HEK293 (cell line): ENCODE measurements at regions not wholly inside any gene's neighbourhood (a gene's known extent, or its start where the extent isn't known, plus 50 kb on each side); places are given as distances from the start of the nearest gene placed in this dataset.

Experiments
- CTCF ChIA-PET: fragments of 350-600 bp; formaldehyde crosslinking; extraction: SDS; loops from one replicate; lab custom pipeline; 2021; ENCODE audit warnings: antibody characterized with exemption; lab: Yijun Ruan, JAX
- POLR2A ChIA-PET: fragments of 300-600 bp; formaldehyde crosslinking; extraction: SDS; loops from one replicate; lab custom pipeline; 2020; ENCODE audit warnings: antibody characterized with exemption, inconsistent platforms; lab: Yijun Ruan, JAX
- H3K27ac ChIP-seq: fragments of 200-500 bp; sonication (Bioruptor generic); 2 replicates; pipeline ENCODE4 v1.5.1; 2014; ENCODE audit warnings: low read depth, low read length, control low read depth, inconsistent platforms; ENCODE audit errors: extremely low read depth
- H3K36me3 ChIP-seq, 2 experiments: fragments of 200-500 bp in 1 of 2; sonication (Bioruptor generic) in 1 of 2; 1 replicate in 1 of 2; 2 replicates in 1 of 2; pipeline ENCODE4 v1.5.1; 2014 to 2017; ENCODE audit warnings: inconsistent platforms in 2 of 2, low read length in 2 of 2; ENCODE audit not compliant: control insufficient read depth in 2 of 2, insufficient read depth in 1 of 2
- H3K4me1 ChIP-seq: fragments of 200-500 bp; sonication (Bioruptor generic); 2 replicates; pipeline ENCODE4 v1.5.1; 2014; ENCODE audit warnings: mild to moderate bottlenecking, low read length, inconsistent platforms; ENCODE audit not compliant: control insufficient read depth, insufficient read depth
- H3K4me3 ChIP-seq: 2 replicates; pipeline ENCODE4 v1.5.1; 2011; ENCODE audit warnings: low read depth, mild to moderate bottlenecking, control low read depth, low read length, moderate library complexity
- H3K9me3 ChIP-seq: fragments of 200-500 bp; sonication (Bioruptor generic); 2 replicates; pipeline ENCODE4 v1.5.1; 2014; ENCODE audit warnings: low read depth, low read length, inconsistent platforms; ENCODE audit not compliant: control insufficient read depth, insufficient read depth
- ATF2 ChIP-seq: fragments of 450-650 bp; formaldehyde crosslinking; IDR thresholded peaks from 2 replicates; pipeline ENCODE4 v1.5.1; 2016; ENCODE audit warnings: missing biosample characterization, missing genetic modification characterization, low read depth
- HOXA7 ChIP-seq: sonication (generic); formaldehyde crosslinking; IDR thresholded peaks from 2 replicates; pipeline ENCODE4 v1.8.1; 2022; ENCODE audit warnings: missing genetic modification reagents, borderline replicate concordance
- IKZF3 ChIP-seq: fragments of 450-650 bp; IDR thresholded peaks from 2 replicates; pipeline ENCODE4 v1.5.0; 2018; ENCODE audit warnings: missing biosample characterization, mild to moderate bottlenecking, missing genetic modification characterization, moderate library complexity
- KLF10 ChIP-seq: fragments of 450-650 bp; IDR thresholded peaks from 2 replicates; pipeline ENCODE4 v1.5.1; 2018; ENCODE audit warnings: missing biosample characterization, mild to moderate bottlenecking, missing genetic modification characterization
- SALL2 ChIP-seq: fragments of 450-650 bp; formaldehyde crosslinking; IDR thresholded peaks from 2 replicates; pipeline ENCODE4 v1.5.0; 2017; ENCODE audit warnings: missing biosample characterization, mild to moderate bottlenecking, missing genetic modification characterization, borderline replicate concordance
- SP3 ChIP-seq: fragments of 450-650 bp; formaldehyde crosslinking; IDR thresholded peaks from 2 replicates; pipeline ENCODE4 v1.5.1; 2016; ENCODE audit warnings: missing biosample characterization, missing genetic modification characterization
- ZBTB21 ChIP-seq: fragments of 450-650 bp; formaldehyde crosslinking; IDR thresholded peaks from 2 replicates; pipeline ENCODE4 v1.5.1; 2017; ENCODE audit warnings: missing biosample characterization, missing genetic modification characterization
- ZBTB8A ChIP-seq: fragments of 450-650 bp; formaldehyde crosslinking; IDR thresholded peaks from 2 replicates; pipeline ENCODE4 v1.5.1; 2016; ENCODE audit warnings: missing biosample characterization, missing genetic modification characterization
- ZFP37 ChIP-seq: fragments of 450-650 bp; formaldehyde crosslinking; IDR thresholded peaks from 2 replicates; pipeline ENCODE4 v1.5.1; 2016; ENCODE audit warnings: missing biosample characterization, missing genetic modification characterization
- ZNF19 ChIP-seq: fragments of 450-650 bp; formaldehyde crosslinking; IDR thresholded peaks from 2 replicates; pipeline ENCODE4; 2016; ENCODE audit warnings: missing biosample characterization, missing genetic modification characterization, low read depth
- ZNF24 ChIP-seq: fragments of 450-650 bp; formaldehyde crosslinking; IDR thresholded peaks from 2 replicates; pipeline ENCODE4 v1.5.1; 2016; ENCODE audit warnings: missing biosample characterization, missing genetic modification characterization
- ZNF335 ChIP-seq: fragments of 450-650 bp; formaldehyde crosslinking; conservative IDR thresholded peaks from 2 replicates; pipeline ENCODE4 v1.5.1; 2016; ENCODE audit warnings: missing biosample characterization, missing genetic modification characterization
- ZNF513 ChIP-seq: fragments of 450-650 bp; IDR thresholded peaks from 2 replicates; pipeline ENCODE4 v1.5.1; 2018; ENCODE audit warnings: missing biosample characterization, missing genetic modification characterization
- ZNF518A ChIP-seq: fragments of 450-650 bp; formaldehyde crosslinking; conservative IDR thresholded peaks from 2 replicates; pipeline ENCODE4 v1.5.1; 2016; ENCODE audit warnings: low read depth, missing biosample characterization, missing genetic modification characterization
- ZNF596 ChIP-seq: fragments of 450-650 bp; IDR thresholded peaks from 2 replicates; pipeline ENCODE4 v1.5.0; 2018; ENCODE audit warnings: missing biosample characterization, mild to moderate bottlenecking, missing genetic modification characterization, moderate library complexity
- ZNF639 ChIP-seq: fragments of 450-650 bp; formaldehyde crosslinking; IDR thresholded peaks from 2 replicates; pipeline ENCODE4 v1.5.1; 2016; ENCODE audit warnings: missing biosample characterization, missing genetic modification characterization

GRCh38 chr2:61770746-61771145 lies 83.1 kb downstream of the FAM161A start:
- ChIA-PET CTCF (no interaction called here), POLR2A (no interaction called here)
- H3K4me1 ChIP-seq = no peaks in the 10 kb centered on the region
- no peak overlapping the region for H3K4me3 ChIP-seq
- H3K36me3 ChIP-seq = no peaks in the 10 kb centered on the region
- no peak for TF ChIP-seq SALL2 (tag by site-specific recombination)
- TF ChIP-seq, all 188 proteins: peak for 0
- Histone ChIP-seq H3K27ac (no peak overlapping the region), H3K9me3 (no peaks in the 10 kb centered on the region)

- no peaks in the 10 kb centered on the region for H3K4me1 ChIP-seq
Measured at GRCh38 chr2:61770298-61770697, 83.6 kb downstream of the FAM161A start.

GRCh38 chr2:61769093-61769675 lies 84.7 kb downstream of the FAM161A start:
- POLR2A ChIA-PET = no interaction called here
- H3K4me3 ChIP-seq = no peak overlapping the region
- H3K27ac ChIP-seq = no peak overlapping the region
- no peak for TF ChIP-seq ZNF639 (tag by site-specific recombination)
- 0 out of 2 replicates have a peak, but pooled peaks have one; percentile 19 for TF ChIP-seq ZNF335 (tag by site-specific recombination)
- TF ChIP-seq ATF2 (tag by site-specific recombination) = peak; percentile 60
- H3K36me3 ChIP-seq = no peaks in the 10 kb centered on the region
- CTCF ChIA-PET = no interaction called here
- H3K4me1 ChIP-seq = no peaks in the 10 kb centered on the region
- no peaks in the 10 kb centered on the region for H3K9me3 ChIP-seq

More at GRCh38 chr2:61770298-61770697, 83.6 kb downstream of the FAM161A start:
- TF ChIP-seq ZNF513 (no peak), ZNF596 (tag by site-specific recombination) (no peak)
- TF ChIP-seq, all 188 proteins: peak for 0
- H3K36me3 ChIP-seq = no peaks in the 10 kb centered on the region
- H3K9me3 ChIP-seq = no peaks in the 10 kb centered on the region
- H3K27ac ChIP-seq = no peak overlapping the region
- ChIA-PET CTCF (no interaction called here), POLR2A (no interaction called here)
- H3K4me3 ChIP-seq = no peak overlapping the region

DNA sequence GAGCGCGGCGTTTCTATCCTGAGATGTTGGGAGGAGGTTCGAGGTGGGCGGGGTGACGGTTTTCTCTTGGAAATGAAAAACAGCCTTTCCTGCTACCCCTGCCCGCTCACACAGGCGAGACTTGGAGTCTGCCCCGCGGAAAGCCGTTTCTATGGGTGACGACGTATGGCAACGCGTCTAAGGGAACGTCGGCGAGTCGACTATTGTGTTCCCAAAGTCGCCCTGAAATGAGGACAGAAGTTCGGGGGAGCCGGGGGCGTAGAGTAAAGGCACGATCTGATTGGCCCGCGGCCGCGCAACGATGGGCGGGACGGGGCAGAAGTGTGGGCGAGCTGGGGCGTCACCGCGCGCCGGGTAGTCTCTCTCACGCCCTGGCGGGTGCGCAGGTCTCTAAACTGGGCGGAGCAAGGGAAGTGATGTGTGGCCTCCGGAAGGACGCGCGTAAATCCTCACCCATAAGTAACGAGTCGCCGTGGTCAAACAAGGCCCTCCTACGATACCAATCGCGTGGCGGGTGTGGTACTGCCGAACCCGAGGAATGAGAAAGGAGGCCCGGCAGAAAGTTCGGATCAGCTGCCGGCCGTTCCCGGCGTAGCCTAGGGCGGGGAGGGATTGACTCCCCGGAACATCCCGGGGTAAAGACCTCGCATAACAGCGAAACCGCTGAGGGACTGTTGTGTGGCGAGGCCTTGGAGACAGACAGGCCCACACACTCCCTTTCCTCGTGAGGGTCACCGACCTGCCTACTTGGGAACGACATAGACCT lies 89.6 kb downstream of the FAM161A start:
- Histone ChIP-seq H3K4me3 (peak overlapping the region; percentile 78), H3K27ac (peak overlapping the region; percentile 87), H3K36me3 (no peaks in the 10 kb centered on the region), H3K4me1 (no peaks in the 10 kb centered on the region), H3K9me3 (no peaks in the 10 kb centered on the region)
- ChIA-PET CTCF (interaction anchor here (0.6 to 0.9 kb wide), 4 partner anchors 22 to 645 kb away, joined by 3 to 4 read pairs (median 3); no protein-coding TSS in a partner anchor), POLR2A (interaction anchor here (0.6 to 2.0 kb wide), 7 partner anchors 9 to 226 kb away, joined by 3 to 9 read pairs (median 3); partner anchors contain the start of genes FAM161A and XPO1)
- TF ChIP-seq IKZF3 (tag by site-specific recombination) (no peak), ZNF19 (tag by site-specific recombination) (no peak), ZFP37 (no peak), KLF10 (tag by site-specific recombination) (peak; percentile 97), SP3 (tag by site-specific recombination) (peak; percentile 96), ZNF24 (peak; percentile 41; the same call in 1 of the 2 replicates), HOXA7 (CRISPR knock-in tag) (no peak), ZBTB8A (tag by site-specific recombination) (peak; percentile 98), ZNF518A (tag by site-specific recombination) (peak; percentile 94), ZBTB21 (tag by site-specific recombination) (peak; percentile 26; the same call in 1 of the 2 replicates)
